AG09309 (cell line): ENCODE measurements at regions not wholly inside any gene's neighbourhood (a gene's known extent, or its start where the extent isn't known, plus 50 kb on each side); places are given as distances from the start of the nearest gene placed in this dataset.

Experiments used
- DNase-seq: peaks from one replicate; pipeline ENCODE4 v3.0.0-alpha.2; 2010; ENCODE audit warnings: low read depth
- H3K4me3 ChIP-seq: 2 replicates; pipeline ENCODE4 v1.5.1; 2011; ENCODE audit warnings: mild to moderate bottlenecking, low read depth, low read length, moderate library complexity; ENCODE audit not compliant: control insufficient read depth
- TF ChIP-seq, protein P1 (sequence below): IDR thresholded peaks from 2 replicates; pipeline ENCODE4 v1.5.1; 2011; ENCODE audit warnings: mild to moderate bottlenecking, low read depth, low read length, inconsistent platforms; ENCODE audit not compliant: insufficient read depth, control insufficient read depth; ENCODE audit errors: missing control alignments

GRCh38 chr6:148137652-148138051 is 205.0 kb upstream of the SASH1 start:
- no peak overlapping the region for H3K4me3 ChIP-seq
- TF ChIP-seq, protein P1, sequence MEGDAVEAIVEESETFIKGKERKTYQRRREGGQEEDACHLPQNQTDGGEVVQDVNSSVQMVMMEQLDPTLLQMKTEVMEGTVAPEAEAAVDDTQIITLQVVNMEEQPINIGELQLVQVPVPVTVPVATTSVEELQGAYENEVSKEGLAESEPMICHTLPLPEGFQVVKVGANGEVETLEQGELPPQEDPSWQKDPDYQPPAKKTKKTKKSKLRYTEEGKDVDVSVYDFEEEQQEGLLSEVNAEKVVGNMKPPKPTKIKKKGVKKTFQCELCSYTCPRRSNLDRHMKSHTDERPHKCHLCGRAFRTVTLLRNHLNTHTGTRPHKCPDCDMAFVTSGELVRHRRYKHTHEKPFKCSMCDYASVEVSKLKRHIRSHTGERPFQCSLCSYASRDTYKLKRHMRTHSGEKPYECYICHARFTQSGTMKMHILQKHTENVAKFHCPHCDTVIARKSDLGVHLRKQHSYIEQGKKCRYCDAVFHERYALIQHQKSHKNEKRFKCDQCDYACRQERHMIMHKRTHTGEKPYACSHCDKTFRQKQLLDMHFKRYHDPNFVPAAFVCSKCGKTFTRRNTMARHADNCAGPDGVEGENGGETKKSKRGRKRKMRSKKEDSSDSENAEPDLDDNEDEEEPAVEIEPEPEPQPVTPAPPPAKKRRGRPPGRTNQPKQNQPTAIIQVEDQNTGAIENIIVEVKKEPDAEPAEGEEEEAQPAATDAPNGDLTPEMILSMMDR: no peak
- no peak for DNase-seq

DNA sequence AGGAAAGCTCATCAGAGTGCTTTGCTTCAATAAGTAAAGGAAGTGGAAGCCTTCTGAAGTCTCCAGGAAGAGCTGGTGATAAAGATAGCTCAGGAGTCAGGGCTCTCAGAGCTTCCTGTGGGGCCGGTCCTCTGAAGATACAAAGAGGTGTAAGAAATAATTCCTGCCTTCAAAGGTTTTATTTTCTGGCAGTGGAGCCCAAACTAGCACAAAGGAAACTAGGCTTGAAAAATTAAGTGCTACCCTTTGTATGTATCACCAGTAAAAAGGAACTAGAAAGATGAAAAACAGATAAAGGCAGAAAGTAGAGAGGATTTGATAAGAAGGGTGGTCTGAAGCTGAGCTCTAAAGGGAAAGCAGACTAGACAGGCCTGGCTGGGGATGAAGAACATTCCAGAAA is 204.1 kb upstream of the SASH1 start:
- DNase-seq: no peak
- no peak overlapping the region for H3K4me3 ChIP-seq
- TF ChIP-seq, protein P1: no peak

DNA sequence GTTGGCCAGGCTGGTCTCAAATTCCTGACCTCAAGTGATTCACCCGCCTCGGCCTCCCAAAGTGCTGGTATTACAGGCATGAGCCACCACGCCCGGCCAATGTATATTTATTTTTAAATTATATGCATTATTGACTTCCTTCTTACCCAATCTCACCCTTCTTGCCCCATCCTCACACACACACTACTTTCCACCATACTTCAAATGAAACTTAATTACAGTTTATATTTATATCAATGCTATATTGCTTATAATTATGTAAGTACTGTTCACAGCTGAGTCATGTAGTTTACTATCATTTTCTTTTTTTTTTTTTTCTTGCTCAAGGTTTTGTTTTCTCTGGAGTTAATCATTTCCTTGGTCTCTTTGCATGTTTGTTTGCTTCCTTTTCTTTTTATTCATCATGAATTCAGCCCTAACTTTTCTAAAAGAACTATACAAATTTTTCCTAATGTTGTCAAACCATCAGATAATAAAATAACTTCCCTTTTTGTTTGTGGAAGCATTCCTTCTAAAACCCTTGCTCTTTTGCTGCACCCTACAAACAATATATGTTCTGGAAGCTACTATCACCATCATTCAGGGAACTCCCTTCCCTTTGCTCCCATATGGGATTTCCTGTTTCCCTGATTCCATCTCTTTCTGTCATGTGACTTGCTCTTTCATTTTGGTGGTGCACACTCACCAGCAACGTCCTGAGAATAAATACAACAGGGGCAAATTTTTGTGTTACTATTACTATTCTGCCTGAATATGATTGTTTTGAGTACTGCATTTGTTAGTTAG is 201.7 kb upstream of the SASH1 start:
- no peak for DNase-seq
- H3K4me3 ChIP-seq: no peak overlapping the region
- TF ChIP-seq, protein P1: no peak

GRCh38 chr6:148142821-148143220 is 199.8 kb upstream of the SASH1 start:
- TF ChIP-seq, protein P1: no peak
- H3K4me3 ChIP-seq: no peak overlapping the region
- DNase-seq: no peak

DNA sequence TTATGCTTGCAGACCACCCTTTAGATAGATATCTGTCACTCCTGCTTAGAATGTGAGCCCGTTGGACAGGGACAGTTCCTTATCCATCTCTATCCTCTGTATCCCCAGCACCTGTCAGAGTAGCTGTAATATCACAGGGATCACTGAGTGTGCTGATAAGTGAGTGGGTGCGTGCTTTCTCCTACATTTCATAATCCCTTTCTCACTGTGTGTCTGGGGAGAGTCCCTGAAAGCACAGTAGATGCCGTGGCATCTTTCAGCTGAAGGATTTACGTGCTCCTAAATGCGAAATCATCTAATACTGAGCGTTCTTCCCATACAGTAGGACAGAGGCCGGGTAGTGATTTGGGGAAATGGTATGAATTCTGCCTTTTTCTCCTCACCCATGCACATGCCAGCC is 198.9 kb upstream of the SASH1 start:
- TF ChIP-seq, protein P1: no peak
- no peak for DNase-seq
- H3K4me3 ChIP-seq: no peak overlapping the region

DNA sequence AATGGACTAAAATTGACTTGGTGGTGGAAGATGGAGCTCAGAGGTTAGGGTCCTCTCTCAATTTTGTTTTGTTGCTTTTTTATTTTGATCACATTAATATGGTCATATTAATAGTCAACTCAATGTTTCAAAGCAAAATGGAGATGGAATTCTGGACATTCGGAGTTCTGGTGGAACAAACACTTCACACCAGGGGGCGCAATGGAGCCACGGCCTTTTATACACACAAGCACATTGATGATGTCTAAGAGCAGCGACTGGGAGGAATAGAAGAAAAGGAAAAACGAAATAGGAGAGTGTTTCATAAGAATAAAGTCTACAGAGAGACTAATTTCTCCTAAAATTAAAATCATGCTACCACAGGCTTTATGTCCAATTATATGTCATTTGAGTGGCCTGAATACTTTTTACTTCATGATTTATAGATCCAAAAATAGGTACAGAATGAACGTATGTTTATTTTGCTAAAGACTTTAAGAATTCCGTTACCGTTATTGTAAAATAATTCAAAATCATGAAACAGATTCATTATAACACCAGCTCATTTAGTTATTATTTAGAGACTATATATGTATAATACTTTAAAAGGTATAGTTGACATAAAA is 197.6 kb upstream of the SASH1 start:
- no peak overlapping the region for H3K4me3 ChIP-seq
- TF ChIP-seq, protein P1: peak; percentile 87
- peak; percentile 21 for DNase-seq
